ENCODE measurements at regions not wholly inside any gene's neighbourhood (a gene's known extent, or its start where the extent isn't known, plus 50 kb on each side); places are given as distances from the start of the nearest gene placed in this dataset.

DNA sequence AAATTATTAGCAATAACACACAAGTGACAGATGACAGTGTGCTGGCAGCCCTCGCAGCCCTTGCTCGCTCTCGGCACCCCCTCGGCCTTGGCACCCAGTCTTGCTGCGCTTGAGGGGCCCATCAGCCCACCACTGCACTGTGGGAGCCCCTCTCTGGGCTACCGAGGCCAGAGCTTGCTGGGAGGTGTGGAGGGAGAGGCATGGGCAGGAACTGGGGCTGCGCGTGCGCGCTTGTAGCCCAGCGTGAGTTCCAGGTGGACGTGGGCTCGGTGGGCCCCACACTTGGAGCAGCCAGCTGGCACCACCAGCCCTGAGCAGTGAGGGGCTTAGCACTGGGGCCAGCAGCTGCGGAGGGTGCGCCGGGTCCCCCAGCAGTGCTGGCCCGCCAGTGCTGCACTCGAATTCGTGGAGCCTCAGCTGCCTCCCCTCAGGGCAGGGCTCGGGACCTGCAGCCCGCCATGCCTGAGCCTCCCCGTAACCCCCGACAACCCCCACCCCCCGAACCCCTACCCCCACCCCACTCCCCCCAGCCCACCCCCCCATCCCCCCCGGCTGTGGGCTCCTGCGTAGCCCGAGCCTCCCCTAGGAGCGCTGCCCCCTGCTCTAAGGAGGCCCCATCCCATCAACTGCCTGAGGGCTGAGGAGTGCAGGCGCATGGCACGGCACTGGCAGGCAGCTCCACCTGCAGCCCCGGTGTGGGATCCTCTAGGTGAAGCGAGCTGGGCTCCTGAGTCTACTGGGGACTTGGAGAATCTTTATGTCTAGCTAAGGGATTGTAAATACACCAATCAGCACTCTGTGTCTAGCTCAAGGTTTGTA lies 240.9 kb downstream of the TRIM36 start:
- Histone ChIP-seq H3K4me1 (no peaks in the 10 kb centered on the region), H3K36me3 (no peaks in the 10 kb centered on the region), H3K27me3 (no peaks in the 10 kb centered on the region), H3K27ac (no peak overlapping the region), H3K4me3 (no peak overlapping the region), H3K9me3 (no peaks in the 10 kb centered on the region)
- TF ChIP-seq, protein P1, sequence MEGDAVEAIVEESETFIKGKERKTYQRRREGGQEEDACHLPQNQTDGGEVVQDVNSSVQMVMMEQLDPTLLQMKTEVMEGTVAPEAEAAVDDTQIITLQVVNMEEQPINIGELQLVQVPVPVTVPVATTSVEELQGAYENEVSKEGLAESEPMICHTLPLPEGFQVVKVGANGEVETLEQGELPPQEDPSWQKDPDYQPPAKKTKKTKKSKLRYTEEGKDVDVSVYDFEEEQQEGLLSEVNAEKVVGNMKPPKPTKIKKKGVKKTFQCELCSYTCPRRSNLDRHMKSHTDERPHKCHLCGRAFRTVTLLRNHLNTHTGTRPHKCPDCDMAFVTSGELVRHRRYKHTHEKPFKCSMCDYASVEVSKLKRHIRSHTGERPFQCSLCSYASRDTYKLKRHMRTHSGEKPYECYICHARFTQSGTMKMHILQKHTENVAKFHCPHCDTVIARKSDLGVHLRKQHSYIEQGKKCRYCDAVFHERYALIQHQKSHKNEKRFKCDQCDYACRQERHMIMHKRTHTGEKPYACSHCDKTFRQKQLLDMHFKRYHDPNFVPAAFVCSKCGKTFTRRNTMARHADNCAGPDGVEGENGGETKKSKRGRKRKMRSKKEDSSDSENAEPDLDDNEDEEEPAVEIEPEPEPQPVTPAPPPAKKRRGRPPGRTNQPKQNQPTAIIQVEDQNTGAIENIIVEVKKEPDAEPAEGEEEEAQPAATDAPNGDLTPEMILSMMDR (IDR thresholded peaks at IDR 0.05), result no peak
- DNase-seq (ENCODE audit: low spot score in 2 of 2), result no peak
- intact Hi-C loops (cut with DNase I), result no loop called here

DNA sequence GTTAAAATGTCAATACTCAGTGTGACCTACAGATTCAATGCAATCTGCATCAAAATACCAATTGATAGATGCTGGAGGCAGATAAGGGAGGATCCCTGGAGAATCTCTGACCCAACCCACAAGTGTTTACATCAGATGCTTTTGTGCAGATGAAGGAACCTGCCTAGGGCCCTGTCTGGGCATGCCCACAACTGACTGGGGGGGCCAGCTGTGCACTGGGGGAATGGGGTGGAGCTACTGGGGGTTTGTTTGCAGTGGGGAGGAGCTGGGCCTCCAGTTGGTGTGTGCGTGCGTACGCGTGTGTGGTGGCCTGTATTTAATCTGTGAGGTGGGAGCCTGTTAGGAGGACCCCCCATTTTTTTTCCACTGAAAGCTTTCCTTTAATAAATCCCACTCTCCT lies 244.9 kb downstream of the TRIM36 start:
- intact Hi-C loops (cut with DNase I), result no loop called here
- H3K27me3 ChIP-seq, result no peaks in the 10 kb centered on the region
- H3K4me1 ChIP-seq, result no peaks in the 10 kb centered on the region
- no peaks in the 10 kb centered on the region for H3K36me3 ChIP-seq
- no peak overlapping the region for H3K4me3 ChIP-seq
- no peak overlapping the region for H3K27ac ChIP-seq
- TF ChIP-seq, protein P1 (IDR thresholded peaks at IDR 0.05), result no peak
- no peak for DNase-seq (ENCODE audit: low spot score in 2 of 2)
- no peaks in the 10 kb centered on the region for H3K9me3 ChIP-seq

DNA sequence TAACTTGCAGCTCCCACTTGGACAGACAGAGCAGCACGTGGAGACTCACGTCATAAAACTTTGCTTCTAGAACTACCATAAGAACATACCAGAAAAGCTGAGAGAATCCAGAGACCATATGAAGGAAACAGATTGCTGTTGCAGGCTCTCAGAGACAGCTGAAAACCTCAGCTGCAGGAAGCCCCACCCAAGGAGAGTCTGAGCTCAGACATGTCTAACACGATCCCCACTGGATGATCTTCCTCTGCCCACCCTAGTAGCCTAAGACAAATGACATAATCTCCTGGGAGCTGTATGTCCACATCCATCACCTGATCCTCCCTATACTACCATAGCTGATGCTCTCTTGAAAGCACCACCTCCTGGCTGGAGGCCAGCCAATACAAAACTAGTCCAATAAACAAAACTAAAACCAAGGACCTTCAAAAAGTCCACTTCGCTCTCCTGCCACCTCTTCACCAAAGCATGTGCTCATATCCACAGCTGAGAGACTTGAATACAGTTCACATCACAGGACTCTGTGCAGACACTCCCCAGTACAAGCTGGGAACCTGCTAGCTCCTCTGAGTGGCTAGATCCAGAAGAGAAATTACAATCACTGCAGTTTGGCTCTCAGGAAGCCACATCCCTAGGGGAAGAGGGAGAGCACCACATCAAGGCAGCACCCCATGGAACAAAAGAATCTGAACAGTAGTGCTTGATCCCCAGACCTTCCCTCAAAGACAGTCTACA lies 257.4 kb downstream of the TRIM36 start:
- Histone ChIP-seq H3K4me1 (no peaks in the 10 kb centered on the region), H3K27me3 (no peaks in the 10 kb centered on the region), H3K36me3 (no peaks in the 10 kb centered on the region), H3K4me3 (no peak overlapping the region), H3K27ac (no peak overlapping the region), H3K9me3 (peaks cover 0 to 3% of the 10 kb centered on the region in 2 donors)
- TF ChIP-seq, protein P1 (IDR thresholded peaks at IDR 0.05), result no peak
- intact Hi-C loops (cut with DNase I), result no loop called here
- no peak for DNase-seq (ENCODE audit: low spot score in 2 of 2)

DNA sequence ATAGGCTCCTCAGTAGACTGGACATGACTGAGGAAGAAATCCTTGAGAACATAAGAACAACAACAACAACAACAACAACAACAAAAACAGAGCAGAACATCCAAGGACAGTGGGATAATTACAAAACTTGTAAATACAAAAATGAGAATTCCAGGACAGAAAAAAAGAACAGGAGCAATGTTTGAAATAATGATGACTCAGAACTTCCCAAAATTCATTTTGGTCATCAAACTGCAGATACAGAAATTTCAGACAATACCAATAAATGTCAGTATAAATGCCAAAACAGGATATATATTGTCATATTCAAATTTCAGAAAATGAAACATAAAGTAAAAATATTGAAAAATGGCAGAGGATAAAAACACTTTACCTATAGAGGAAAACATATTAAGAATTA lies 259.0 kb downstream of the TRIM36 start:
- TF ChIP-seq, protein P1 (IDR thresholded peaks at IDR 0.05), result no peak
- Histone ChIP-seq H3K27me3 (no peaks in the 10 kb centered on the region), H3K4me3 (no peak overlapping the region), H3K9me3 (peaks cover 0 to 3% of the 10 kb centered on the region in 2 donors), H3K27ac (no peak overlapping the region), H3K36me3 (no peaks in the 10 kb centered on the region), H3K4me1 (no peaks in the 10 kb centered on the region)
- intact Hi-C loops (cut with DNase I), result no loop called here
- no peak for DNase-seq (ENCODE audit: low spot score in 2 of 2)

DNA sequence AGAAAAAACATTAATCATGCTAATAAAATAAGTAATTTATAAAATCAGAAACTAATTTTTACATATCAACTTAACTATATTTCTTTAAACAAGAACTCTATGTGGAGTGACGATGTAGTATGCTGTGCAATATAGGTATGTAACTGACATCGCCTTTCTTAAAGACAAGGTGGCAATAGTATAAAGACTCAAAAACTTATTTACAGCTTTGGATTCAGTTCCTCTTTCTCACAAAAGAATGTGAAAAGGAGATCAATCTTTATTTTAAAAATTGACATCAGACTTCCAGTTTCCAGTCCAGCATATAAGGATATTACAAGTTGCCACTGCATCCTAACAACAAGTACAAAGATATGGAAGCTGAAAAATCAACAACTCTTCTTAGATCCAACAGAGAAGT lies 260.3 kb downstream of the TRIM36 start:
- no peak overlapping the region for H3K4me3 ChIP-seq
- H3K27ac ChIP-seq, result no peak overlapping the region
- peaks cover 0 to 3% of the 10 kb centered on the region in 2 donors for H3K9me3 ChIP-seq
- H3K27me3 ChIP-seq, result no peaks in the 10 kb centered on the region
- intact Hi-C loops (cut with DNase I), result no loop called here
- TF ChIP-seq, protein P1 (IDR thresholded peaks at IDR 0.05), result no peak
- no peaks in the 10 kb centered on the region for H3K36me3 ChIP-seq
- no peaks in the 10 kb centered on the region for H3K4me1 ChIP-seq
- DNase-seq (ENCODE audit: low spot score in 2 of 2), result no peak
